Fibroblast of lung (primary cell): ENCODE measurements at regions not wholly inside any gene's neighbourhood (a gene's known extent, or its start where the extent isn't known, plus 50 kb on each side); places are given as distances from the start of the nearest gene placed in this dataset.

Source experiments
- DNase-seq, 2 donors: peaks; one replicate each; pipeline versions ENCODE4 v3.0.0 to v3.0.0-alpha.2; 2010; ENCODE audit warnings: low read depth in 2 of 2
- H2AFZ ChIP-seq: 2 replicates; pipeline ENCODE4 v1.5.1; 2012; ENCODE audit warnings: low read length, control low read depth, inconsistent platforms
- H3K27ac ChIP-seq: 2 replicates; pipeline ENCODE4 v1.5.1; 2011; ENCODE audit warnings: low read length, control low read depth; ENCODE audit not compliant: insufficient read depth
- H3K27me3 ChIP-seq: 2 replicates; pipeline ENCODE4 v1.5.1; 2011; ENCODE audit warnings: mild to moderate bottlenecking, low read length; ENCODE audit not compliant: control insufficient read depth, insufficient read depth
- H3K36me3 ChIP-seq: 2 replicates; pipeline ENCODE4 v1.5.1; 2011; ENCODE audit warnings: low read length; ENCODE audit not compliant: control insufficient read depth, insufficient read depth
- H3K4me1 ChIP-seq: 2 replicates; pipeline ENCODE4 v1.5.1; 2011; ENCODE audit warnings: low read length; ENCODE audit not compliant: control insufficient read depth, insufficient read depth; ENCODE audit errors: extremely low read depth
- H3K4me2 ChIP-seq: 2 replicates; pipeline ENCODE4 v1.5.1; 2011; ENCODE audit warnings: low read length, control low read depth; ENCODE audit not compliant: insufficient read depth; ENCODE audit errors: extremely low read depth
- H3K4me3 ChIP-seq, 4 experiments: fragments of 200-600 bp in 1 of 4; sonication (generic) in 1 of 4; replicated peaks in 1 of 4; 2 replicates each; pipeline ENCODE4 v1.5.1; 2011 to 2016; ENCODE audit warnings: low read length in 4 of 4, low read depth in 3 of 4, mild to moderate bottlenecking in 3 of 4, control low read depth in 2 of 4, inconsistent platforms in 1 of 4, mixed read lengths in 1 of 4; ENCODE audit not compliant: insufficient read depth in 1 of 4; ENCODE audit errors: control extremely low read depth in 1 of 4
- H3K79me2 ChIP-seq: 2 replicates; pipeline ENCODE4 v1.5.1; 2012; ENCODE audit warnings: mild to moderate bottlenecking, low read length, inconsistent platforms; ENCODE audit not compliant: control insufficient read depth, insufficient read depth
- H3K9ac ChIP-seq: 2 replicates; pipeline ENCODE4 v1.5.1; 2011; ENCODE audit warnings: mild to moderate bottlenecking, low read length, control low read depth; ENCODE audit not compliant: insufficient read depth
- H3K9me3 ChIP-seq: 2 replicates; pipeline ENCODE4 v1.5.1; 2012; ENCODE audit warnings: low read depth, low read length; ENCODE audit not compliant: control insufficient read depth, insufficient read depth
- H4K20me1 ChIP-seq: 2 replicates; pipeline ENCODE4 v1.5.1; 2011; ENCODE audit warnings: low read length; ENCODE audit not compliant: control insufficient read depth, insufficient read depth; ENCODE audit errors: extremely low read depth
- EZH2 ChIP-seq: IDR thresholded peaks from 2 replicates; pipeline ENCODE4 v1.5.1; 2012; ENCODE audit warnings: low read length, control low read depth, mild to moderate bottlenecking; ENCODE audit errors: missing control alignments
- TF ChIP-seq, protein P1 (sequence below), 2 donors: IDR thresholded peaks in 1 of 2; conservative IDR thresholded peaks in 1 of 2; 1 replicate in 1 of 2; 2 replicates in 1 of 2; pipeline ENCODE4 v1.5.1; 2011 to 2012; ENCODE audit warnings: low read length in 2 of 2, control low read depth in 1 of 2, inconsistent platforms in 1 of 2, low read depth in 1 of 2, mild to moderate bottlenecking in 1 of 2

DNA sequence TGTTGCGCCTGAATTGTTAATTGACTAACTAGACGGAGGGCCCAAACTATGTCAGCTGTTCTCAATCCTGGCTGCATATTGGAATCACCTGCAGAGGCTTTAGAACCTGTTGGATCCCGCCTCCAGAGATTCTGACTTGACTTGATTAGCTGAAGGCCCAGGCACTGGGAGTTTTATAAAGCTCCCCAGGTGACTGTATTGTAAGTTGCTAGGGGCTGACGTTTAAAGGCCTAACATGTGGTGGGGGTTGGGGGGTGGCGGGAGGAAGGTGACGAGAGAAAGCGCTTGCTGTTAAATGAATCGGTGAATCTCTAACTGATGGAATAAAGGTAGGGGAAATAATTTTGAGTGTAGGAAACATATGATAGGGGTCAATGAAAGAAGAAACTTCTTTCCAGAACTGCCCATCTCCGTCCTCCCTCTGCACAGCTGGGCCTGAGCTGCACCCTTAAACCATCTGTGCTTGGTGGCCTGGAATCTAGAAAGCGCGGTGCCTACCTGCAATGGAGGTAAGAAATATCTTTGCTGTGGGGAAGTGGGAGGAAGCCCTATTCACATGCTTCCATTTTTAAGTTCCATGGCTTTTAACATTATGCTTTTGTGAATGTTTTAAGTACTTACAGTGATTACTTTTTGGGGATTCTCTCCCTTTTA, 225.0 kb upstream of the FAM3C start:
- TF ChIP-seq, protein P1, sequence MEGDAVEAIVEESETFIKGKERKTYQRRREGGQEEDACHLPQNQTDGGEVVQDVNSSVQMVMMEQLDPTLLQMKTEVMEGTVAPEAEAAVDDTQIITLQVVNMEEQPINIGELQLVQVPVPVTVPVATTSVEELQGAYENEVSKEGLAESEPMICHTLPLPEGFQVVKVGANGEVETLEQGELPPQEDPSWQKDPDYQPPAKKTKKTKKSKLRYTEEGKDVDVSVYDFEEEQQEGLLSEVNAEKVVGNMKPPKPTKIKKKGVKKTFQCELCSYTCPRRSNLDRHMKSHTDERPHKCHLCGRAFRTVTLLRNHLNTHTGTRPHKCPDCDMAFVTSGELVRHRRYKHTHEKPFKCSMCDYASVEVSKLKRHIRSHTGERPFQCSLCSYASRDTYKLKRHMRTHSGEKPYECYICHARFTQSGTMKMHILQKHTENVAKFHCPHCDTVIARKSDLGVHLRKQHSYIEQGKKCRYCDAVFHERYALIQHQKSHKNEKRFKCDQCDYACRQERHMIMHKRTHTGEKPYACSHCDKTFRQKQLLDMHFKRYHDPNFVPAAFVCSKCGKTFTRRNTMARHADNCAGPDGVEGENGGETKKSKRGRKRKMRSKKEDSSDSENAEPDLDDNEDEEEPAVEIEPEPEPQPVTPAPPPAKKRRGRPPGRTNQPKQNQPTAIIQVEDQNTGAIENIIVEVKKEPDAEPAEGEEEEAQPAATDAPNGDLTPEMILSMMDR (conservative IDR thresholded peaks at IDR 0.05 in 1 of 2, IDR thresholded peaks at IDR 0.05 in 1 of 2; ENCODE audit: low read depth in 1 of 2, low read length in 2 of 2): no peak
- Histone ChIP-seq H3K79me2 (no peaks in the 10 kb centered on the region), H3K4me2 (no peak overlapping the region), H4K20me1 (no peaks in the 10 kb centered on the region), H3K27me3 (no peaks in the 10 kb centered on the region), H3K27ac (no peak overlapping the region), H3K9ac (no peak overlapping the region), H3K4me3 (no peak overlapping the region), H3K4me1 (no peaks in the 10 kb centered on the region), H3K9me3 (no peaks in the 10 kb centered on the region), H2AFZ (no peak overlapping the region), H3K36me3 (no peaks in the 10 kb centered on the region)
- DNase-seq: no peak

DNA sequence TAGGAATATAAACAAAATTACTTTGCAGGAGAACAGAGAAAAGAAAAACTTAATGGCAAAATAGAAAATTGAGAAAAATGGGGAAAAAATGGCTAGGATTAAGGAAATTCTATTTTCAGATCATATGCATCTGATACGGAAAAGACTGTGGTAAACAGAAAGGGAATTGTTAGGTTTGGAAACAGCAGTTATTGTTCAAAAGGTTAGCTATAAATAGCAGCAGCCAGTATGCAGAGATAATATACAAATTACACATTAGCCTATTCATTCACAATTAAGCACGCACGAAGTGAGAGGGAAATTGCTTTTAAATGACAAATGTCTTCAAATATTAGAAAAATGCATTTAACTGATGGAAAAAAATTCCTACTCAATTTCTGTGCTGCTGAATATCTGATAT, 224.1 kb upstream of the FAM3C start:
- H3K36me3 ChIP-seq: no peaks in the 10 kb centered on the region

DNA sequence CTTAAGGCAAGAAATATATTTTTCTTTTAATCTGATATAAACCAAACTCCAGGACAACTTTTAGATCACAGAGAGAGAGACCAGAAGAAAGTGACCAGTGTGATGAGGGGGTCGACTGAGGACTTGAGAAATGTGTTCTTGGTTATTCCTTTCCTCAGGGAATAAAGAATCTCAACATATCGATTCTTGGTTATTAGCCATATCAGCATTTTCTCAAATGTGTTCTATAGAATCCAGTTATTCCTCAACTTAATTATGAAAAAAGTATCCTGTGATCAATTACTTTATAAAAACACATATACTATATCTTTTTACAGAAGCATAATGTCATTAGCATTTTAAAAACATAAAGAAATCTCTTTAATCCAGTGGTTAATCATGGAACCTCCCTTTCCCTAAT, 222.1 kb upstream of the FAM3C start:
- Histone ChIP-seq H2AFZ (no peak overlapping the region), H3K27me3 (no peaks in the 10 kb centered on the region), H3K4me2 (no peak overlapping the region), H3K9ac (no peak overlapping the region), H3K27ac (no peak overlapping the region), H3K36me3 (no peaks in the 10 kb centered on the region), H3K79me2 (no peaks in the 10 kb centered on the region), H3K4me1 (no peaks in the 10 kb centered on the region), H3K4me3 (no peak overlapping the region), H4K20me1 (no peaks in the 10 kb centered on the region), H3K9me3 (no peaks in the 10 kb centered on the region)
- DNase-seq: no peak
- TF ChIP-seq, protein P1 (conservative IDR thresholded peaks at IDR 0.05 in 1 of 2, IDR thresholded peaks at IDR 0.05 in 1 of 2; ENCODE audit: low read depth in 1 of 2, low read length in 2 of 2): no peak
- TF ChIP-seq EZH2: no peak

More for the DNA sequence above, 224.1 kb upstream of the FAM3C start:
- Histone ChIP-seq H3K4me1 (no peaks in the 10 kb centered on the region), H4K20me1 (no peaks in the 10 kb centered on the region), H3K27me3 (no peaks in the 10 kb centered on the region), H3K9ac (no peak overlapping the region), H3K4me3 (no peak overlapping the region), H2AFZ (no peak overlapping the region), H3K79me2 (no peaks in the 10 kb centered on the region), H3K9me3 (no peaks in the 10 kb centered on the region), H3K27ac (no peak overlapping the region), H3K4me2 (no peak overlapping the region)
- DNase-seq: no peak
- TF ChIP-seq, protein P1 (conservative IDR thresholded peaks at IDR 0.05 in 1 of 2, IDR thresholded peaks at IDR 0.05 in 1 of 2; ENCODE audit: low read depth in 1 of 2, low read length in 2 of 2): no peak
- no peak for TF ChIP-seq EZH2
